DMS153 treated with DMSO at 0.1 percent for 48 hours (cell line): ENCODE measurements at regions not wholly inside any gene's neighbourhood (a gene's known extent, or its start where the extent isn't known, plus 50 kb on each side); places are given as distances from the start of the nearest gene placed in this dataset.

Experiments
- DNase-seq: peaks from one replicate; lab custom pipeline; 2025; ENCODE audit not compliant: unreplicated experiment; lab: John Stamatoyannopoulos, UW

DNA sequence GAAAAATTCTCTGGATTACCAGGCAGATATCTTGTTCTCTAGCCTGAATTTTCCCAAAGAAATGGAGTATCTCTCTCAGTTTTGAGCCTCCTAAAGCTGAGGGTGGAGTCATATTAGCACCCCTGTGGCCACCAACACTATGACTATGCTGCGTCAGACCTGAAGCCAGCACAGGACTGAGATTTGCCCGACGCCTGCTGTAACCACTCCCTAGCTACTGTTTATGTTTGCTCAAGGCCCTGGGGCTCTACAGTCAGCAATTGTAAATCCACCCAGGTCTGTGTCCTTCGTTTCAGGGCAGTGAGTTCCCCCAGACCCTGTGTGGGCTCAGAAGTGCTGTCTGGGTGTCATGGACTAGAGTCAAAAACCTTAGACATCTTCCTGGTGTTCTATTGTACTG is 61.4 kb downstream of the ZXDA start:
- DNase-seq, result no peak

- DNase-seq, result no peak
Measured at GRCh38 chrX:57822818-57823217, 87.4 kb downstream of the ZXDA start.

GRCh38 chrX:57822398-57822797 is 87.9 kb downstream of the ZXDA start:
- DNase-seq, result no peak

GRCh38 chrX:57821703-57822387 is 88.4 kb downstream of the ZXDA start:
- peak; percentile 12 for DNase-seq

DNA sequence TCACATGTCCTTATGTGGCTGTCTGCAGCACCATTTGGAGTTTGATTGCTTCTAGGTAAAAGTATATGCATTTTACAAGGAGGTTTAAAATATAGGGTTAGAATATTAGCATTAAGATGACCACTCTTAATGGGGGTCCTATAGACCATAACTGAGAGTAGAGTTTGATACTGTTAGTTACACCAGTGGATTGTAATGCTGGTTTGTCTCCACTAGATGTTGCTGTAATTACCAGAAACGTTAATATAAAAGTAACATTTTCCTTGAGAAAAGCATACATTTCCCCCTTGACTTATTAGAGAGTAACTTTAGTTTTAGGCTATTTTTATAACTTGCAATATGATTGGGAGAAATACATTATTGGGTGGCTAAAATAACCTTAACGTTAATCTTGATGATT is 93.0 kb downstream of the ZXDA start:
- DNase-seq, result no peak

- no peak for DNase-seq
Measured at GRCh38 chrX:57772637-57773036, 92.6 kb upstream of the NLRP2B start.

GRCh38 chrX:57771689-57772088 is 91.6 kb upstream of the NLRP2B start:
- DNase-seq, result no peak

- DNase-seq, result no peak
Measured at GRCh38 chrX:57752866-57753265, 72.8 kb upstream of the NLRP2B start.

DNA sequence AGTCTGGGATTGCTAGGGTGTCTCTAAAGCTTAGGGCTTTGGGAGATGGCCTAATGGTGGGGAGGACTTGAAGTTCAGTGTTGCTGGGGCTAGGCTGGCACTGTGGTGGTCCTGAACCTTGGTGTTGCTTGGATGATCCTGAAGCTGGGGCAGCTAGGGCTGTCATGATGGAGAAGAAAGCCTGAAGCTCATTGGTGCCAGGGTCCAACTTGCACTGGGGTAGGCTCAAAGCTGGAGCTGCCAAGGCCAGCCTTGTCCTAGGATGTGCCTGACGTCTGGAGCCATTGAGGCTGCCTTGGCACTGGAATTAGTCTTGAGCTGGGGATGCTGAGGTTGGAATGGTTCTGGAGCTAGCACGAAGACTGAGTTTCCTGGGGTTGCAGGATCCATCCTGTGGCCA is 61.0 kb upstream of the NLRP2B start:
- DNase-seq, result no peak

DNA sequence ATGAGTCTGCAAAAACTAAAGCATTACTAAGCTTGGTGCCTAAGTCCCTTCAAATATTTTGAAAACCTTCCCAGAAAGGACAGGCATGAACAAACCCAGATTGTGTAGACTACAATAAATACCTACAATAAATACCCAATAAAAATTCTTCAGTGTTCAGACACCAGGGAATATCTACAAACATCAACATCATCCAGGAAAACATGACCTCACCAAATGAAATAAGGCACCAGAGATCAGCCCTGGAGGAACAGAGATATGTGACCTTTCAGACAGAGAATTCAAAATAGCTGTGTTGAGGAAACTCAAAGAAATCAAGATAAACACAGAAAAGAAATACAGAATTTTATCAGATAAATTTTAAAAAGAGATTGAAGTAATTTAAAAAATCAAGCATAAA is 57.8 kb upstream of the NLRP2B start:
- DNase-seq, result no peak
